ENCODE measurements at regions not wholly inside any gene's neighbourhood (a gene's known extent, or its start where the extent isn't known, plus 50 kb on each side); places are given as distances from the start of the nearest gene placed in this dataset.
"Not testable (repeated sequence)": the region's sequence is repeated elsewhere in the genome, so short reads cannot be mapped to it uniquely, and the experiment has no call there.

DNA sequence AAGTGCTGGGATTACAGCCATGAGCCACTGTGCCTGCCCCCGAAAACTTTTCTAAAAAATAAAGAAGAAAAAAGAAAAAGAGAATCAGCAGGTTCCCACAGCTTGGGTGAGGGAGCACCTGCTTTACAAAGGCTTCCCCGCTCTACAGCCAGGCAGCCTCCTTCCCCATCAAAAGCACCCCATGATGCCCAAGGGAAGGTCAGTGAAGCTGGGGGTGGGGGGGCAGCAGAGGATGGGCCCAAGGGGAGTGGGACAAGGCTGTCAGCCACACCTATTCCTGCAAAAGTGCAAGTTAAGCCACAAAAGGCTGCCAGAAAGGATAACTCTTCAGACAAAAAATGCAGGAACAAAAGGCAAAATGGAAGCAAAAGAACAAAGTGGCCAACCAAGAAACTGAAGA, 72.5 kb downstream of the FAM50B start:
- no peak for DNase-seq

DNA sequence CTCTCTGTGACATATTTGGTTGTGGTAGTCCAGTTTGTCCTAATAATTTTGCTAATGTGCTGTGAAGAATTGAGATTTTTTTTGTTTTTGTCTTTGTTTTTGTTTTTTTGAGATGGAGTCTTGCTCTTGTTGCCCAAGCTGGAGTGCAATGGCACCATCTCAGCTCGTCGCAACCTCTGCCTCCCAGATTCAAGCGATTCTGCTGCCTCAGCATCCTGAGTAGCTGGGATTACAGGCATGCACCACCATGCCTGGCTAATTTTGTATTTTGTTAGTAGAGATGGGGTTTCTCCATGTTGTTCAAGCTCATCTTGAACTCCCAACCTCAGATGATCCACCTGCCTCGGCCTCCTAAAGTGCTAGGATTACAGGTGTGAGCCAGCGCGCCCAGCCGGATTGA, 73.4 kb downstream of the FAM50B start:
- not testable (repeated sequence) for DNase-seq

DNA sequence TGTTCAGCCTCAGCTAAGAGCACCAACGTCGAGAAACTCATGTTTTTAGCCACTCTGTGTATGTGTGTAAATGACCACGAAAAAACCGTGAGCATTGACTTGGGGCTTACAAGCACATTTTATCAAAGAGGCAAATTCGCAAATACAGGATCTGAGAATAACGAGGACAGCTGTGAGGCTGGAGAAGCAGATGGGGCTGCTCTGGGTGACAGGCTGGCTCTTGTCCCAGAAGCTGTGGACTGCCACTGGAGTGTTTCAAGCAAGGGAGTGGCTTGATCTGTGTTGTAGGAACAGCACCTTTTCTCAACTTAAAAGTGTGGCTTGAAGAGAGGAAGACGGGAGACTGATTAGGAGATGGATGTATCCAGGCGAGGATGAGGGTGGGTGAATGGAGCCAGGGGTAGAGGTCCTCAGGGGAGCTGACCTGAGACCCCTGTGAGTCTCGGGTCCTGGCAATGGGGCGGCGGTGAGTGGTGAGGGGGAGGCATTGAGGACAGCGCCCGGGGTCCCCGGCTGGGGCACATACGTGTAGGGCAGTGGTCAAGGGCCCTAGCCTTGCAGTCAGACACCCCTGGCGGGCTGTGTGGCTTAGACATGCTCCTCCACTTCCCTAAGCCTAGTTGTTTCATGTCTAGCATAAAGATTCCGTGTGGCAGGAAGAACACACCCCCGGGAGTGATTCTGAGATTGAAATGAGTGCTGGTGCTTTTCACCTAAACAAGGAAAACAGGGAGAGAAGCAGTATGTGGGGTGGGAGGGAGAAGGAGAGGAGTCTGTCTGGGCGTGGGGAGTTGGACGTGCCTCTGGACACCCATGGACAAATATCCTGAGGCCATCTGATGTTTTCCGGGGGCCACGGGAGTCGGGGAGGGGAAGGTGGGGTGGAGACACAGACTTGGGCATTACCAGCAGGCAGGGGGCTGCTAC, 76.3 kb downstream of the FAM50B start:
- DNase-seq = peak; percentile 47 to 84

DNA sequence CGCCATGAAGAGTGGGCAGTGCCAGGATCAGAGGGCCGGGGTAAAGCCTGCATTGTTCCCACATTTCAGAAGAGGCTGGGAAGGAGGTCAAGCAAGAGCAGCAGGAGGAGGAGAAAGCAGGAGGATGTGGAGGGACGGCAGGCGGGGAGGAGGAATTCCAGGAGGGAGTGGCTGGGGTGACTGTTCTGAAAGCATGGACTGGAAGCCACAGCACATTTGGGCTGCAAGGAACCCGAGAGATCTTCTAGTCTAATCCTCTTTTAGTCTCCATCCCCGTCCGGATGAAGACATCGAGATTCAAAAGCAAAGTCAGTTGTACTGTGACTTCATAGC, 76.9 kb downstream of the FAM50B start:
- DNase-seq = peak in 1 of 2 experiments; percentile 9

DNA sequence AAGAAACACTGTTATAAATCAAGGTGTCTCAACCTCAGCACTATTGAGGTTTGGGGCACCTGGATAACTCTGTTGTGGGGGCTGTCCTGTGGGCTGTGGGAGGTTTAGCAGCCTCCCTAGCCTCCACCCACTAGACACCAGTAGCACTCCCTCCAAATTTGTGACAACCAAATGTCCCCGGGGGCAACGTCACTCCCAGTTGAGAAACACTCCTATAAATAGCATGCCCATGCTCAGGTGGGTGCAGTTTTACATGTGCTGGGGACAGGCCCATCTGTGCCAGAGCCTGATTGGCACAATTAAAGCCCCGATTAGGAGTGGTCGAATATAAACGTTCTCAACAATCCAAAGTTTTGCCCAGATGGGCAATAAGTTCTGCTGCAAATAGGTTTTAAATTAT, 78.9 kb downstream of the FAM50B start:
- peak in 1 of 2 experiments; percentile 26 for DNase-seq

DNA sequence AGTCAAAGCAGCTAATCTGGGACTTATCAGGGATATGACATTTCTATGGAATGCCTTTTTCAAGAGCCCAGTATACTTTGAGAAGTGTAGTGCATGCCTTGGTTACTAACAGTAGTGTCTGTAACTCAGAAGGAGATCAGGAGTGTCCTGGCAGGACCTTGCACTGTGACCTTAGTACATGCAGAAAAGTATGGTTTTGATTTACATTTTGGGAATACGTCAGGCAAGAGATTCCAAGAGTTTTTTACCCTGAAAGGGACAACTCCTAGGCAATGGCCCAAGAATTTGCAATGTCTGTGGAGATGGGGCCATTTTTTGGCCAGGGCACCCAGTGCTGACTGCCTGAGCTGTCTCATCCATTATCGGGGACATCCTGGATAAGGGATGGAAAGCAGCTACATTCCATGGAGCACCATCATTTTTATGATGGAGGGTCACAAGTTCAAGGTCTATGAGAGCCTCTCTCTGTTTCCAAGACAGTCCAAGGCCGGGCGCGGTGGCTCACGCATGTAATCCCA, 80.2 kb downstream of the FAM50B start:
- no peak for DNase-seq

DNA sequence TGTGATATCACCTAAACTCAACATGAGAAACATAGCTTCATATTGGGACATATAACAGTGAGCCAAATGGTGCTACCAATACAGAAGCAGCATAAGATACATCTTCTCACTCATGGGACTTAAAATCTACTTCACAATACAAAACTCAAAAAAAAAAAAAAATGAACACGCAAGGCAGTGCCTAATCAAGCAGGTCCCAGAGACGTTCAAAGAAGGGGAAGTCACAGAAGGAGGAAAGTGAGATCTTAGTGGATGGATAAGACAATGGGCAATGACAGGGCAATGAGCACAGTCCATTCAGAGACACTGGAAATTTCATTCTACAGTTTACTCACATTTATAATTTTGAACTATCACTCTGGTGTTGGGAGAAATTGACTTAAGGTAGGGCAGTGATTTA, 88.3 kb downstream of the FAM50B start:
- DNase-seq = no peak

DNA sequence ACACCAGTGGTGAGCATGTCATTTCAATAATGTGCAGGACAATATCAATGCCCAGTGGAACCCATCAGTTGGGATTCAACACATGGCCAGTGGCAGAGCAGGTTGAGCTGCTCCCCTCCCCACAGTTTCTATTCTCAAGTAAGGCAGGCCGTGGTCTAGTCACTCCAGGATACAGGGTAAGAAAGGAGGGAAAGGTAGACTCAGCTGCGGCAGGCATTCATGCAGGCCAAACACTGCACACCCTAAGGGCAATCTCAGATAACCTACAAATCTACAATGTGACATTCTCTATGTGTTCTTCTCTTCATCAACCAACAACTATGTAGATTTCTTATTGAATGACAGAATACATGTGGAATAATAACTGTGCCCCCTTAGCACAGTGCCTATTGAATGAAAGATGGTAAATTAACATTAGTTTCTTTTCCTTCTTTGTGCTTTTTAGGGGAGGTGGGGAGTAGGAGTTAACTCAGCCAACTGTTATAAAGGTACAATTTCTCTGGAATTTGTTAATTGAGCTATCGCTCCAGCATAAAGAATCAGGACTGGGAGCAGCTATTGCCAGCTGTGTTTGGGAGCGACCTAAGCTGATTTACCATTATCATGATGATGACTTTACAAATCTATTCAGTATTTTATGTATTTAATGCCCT, 89.7 kb downstream of the FAM50B start:
- no peak for DNase-seq

DNA sequence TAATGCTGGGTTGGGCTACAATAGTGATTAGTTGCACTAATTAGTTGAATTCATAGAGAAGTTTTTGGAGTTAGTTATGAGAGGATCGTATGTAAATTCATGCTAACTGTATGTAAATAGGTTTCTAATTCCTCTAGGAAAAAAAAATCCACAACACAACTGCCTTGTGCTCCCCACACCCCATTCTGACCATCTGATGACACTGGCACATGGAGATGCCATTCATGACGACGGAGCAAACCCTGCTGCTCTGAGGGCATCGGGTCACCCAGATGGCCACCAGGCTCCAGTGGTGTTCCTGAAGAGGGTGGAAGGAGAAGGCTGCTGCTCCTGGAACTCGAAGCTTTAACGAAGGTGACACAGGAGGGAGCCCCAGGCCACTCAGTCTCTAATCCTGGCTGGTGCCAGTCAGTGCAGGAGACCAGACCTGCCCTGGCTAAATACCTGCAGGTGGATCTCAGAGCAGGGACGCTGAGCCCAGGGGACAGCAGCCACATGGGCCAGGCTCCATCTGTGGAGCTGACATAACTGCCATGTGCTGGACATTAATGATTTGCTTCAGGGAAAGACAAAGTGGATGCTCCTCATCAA, 90.3 kb downstream of the FAM50B start:
- no peak for DNase-seq

DNA sequence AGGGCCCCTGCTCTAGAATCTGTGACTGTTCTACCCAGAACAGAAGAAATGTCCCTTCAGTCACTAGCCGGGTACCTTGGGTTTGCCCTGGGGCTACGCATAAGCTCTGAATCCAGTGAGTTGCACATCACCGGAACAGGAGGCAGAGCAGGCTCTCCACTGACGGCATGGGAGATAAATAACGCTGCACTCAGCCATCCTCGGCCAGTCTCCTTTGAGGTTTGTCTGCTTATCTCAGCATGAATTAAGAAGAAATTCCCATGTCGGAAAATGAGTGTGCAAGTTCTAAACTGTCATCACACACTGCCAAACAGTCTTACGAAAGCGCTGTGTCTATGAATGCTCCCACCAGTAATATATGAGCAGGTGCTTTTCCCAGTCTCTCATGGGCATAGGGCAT, 90.8 kb downstream of the FAM50B start:
- DNase-seq = no peak

DNA sequence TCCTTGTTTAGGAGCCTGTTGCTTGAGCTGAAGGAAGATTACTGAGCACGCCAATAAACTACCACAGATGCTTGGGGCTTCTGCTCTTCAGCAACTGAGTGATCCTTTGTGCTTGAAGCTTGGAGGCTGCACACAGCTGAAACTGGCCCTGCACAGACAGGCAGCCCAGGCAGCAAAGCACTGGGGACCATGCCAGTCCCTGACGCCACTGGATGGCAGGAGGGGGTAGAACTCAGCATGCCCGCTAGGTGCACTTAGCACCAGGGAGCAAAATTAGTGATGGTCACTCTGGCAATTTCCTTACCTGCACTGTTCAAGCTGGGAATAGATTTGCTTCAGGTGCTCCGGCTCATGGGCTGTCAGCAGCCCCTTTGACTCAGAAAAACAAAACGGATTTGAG, 91.5 kb downstream of the FAM50B start:
- no peak for DNase-seq

DNA sequence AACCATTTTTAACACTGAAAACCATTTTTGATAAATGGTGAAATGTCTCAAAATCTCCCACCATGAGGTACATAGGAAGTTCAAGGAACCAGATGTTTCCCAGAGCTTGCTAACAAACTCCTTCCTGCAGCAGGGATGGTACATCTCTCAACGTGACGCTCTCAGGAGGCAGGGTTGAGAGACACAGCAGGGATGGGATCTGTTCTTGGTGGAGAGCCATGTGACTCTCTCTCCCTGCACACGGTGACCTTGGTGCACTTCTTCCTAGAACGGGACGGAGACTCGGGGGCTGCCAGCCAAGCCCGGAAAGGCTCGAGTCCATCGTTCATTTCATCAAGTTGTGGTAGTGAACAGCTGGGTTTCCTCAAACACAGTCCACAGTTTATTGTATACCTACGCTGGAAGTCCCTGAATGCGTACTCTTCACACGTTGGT, 94.2 kb downstream of the FAM50B start:
- DNase-seq = no peak

DNA sequence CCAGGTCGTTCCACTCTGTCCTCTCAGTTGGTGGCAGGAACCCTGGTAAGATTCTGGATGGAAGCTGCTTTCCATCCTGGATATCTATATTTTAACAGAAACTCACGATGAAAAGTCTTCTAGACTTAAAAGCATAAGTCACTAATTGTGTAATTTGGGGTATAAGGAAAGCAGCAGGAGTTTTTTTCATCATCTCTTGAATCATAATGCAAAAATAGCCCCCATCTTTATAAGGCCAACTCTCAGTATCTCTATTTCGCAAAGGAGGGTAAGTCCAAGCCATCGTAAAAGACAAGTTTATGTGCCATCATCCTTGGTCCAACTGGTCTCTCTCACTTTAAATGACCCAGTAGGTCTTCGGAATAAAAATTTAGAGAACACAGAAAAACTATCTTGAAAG, 95.1 kb downstream of the FAM50B start:
- DNase-seq = no peak

DNA sequence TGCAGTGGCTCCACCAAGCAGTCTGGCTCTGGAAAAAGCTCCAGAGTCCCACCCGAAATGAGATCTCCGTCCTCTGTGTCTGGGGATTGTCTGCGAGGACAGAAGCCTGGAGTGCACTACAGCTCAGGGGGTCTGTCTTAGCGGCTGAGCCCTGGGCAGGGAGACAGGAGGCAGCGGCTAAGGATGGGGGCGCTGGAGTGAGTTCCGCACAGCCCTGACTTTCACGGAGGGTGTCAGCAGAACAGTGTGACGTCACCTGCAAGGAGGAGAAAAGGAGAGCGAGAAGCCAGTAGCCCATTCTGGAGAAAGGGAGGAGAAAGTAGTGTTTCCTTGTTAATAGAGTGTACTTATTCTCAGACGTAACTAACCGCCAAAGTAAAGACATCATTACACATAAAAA, 97.6 kb downstream of the FAM50B start:
- no peak for DNase-seq

DNA sequence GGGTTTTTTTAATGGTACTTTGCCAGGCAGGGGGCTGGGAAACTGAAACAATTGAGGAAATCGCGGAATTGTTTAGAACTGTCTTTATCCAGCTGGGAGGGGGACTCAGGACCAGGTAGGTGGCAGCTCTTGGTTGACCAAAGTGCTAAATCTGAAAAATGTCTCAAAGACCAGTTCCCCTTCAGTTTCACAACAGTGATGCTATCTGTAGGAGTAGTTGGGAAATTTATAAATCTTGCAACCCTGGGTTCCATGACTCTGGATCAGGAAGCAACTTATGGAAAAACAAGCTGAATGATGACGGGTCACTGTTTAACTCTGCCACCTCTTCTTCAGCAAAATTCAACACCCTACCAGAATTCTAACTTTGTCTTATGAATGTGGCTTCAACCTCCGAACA, 99.7 kb downstream of the FAM50B start:
- DNase-seq = no peak

DNA sequence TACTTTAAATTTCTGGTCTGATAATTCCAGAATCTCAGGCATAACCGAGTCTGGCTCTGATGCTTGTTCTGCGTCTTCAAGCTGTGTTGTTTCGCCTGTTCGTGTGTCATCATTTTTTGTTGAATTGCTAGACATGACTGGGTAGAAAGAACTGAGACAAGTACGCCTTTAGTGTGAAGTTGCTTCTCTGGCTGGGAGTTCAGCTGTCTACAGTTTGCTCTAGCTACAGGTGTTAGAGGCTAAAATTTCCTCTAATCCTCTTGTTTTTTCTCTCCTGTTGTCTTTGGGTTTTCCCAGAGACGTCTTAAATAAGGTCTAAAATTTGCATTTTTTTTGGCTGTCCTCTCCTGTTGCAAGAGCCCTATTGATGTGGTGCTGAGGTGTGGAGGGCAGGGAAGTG, 100.3 kb downstream of the FAM50B start:
- peak in 1 of 2 experiments; percentile 38 for DNase-seq

DNA sequence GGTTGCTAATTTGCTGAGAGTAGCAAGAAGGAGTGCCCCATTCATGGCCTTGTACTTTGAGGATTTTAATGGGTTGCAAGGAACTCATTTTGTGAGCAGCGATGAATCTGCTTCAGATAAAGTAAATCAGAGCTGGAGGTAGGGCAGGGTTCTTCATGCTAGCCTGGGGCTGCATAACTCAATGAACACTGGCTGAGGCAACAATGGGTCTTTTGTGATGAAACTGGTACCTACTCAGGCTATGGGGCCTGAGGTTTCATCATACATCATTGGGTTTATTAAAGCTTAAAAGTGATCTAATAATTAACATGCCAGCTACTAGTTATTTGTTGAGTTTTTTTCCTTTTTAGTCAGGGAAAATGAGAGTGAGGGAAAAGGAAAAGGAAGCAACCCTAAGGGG, 106.9 kb downstream of the FAM50B start:
- DNase-seq = no peak

DNA sequence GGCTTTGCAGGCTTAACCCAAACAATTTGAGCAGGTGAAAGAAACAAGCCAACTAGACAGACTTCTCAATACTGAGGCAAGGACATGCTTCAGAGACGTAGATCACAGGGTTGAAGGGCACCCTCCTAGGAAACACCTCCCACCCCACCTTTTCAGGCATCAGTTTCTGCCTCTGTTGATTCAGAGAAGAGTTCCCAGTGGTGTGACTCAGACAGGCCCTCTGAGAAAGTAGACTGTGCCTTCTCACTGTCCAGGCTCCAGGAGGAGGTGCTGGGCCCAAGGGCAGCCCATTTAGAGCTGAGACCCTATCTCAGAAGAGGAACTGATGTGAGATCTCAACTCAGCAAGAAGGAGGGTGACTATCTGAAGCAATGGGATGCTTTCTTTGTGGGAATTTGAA, 108.1 kb downstream of the FAM50B start:
- DNase-seq = no peak

DNA sequence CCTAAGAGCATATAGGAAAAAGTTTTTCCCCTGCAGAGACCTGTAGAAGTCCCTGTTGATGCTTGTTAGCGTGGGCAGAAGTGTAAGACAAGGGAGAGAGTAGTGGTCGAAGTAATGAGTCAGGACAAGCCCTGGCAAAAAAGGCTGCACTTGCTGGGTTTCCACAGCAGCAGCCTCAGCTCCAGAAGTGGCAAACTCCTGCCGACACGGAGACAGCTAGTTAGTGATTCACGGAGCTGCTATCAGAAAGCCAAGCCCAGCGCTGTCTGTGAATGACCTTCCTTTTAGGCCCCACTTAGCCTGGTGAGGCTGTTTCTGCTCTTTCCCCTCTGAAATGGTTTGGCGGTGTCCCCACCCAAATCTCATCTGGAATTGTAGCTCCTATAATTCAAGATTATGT, 109.1 kb downstream of the FAM50B start:
- DNase-seq = no peak

DNA sequence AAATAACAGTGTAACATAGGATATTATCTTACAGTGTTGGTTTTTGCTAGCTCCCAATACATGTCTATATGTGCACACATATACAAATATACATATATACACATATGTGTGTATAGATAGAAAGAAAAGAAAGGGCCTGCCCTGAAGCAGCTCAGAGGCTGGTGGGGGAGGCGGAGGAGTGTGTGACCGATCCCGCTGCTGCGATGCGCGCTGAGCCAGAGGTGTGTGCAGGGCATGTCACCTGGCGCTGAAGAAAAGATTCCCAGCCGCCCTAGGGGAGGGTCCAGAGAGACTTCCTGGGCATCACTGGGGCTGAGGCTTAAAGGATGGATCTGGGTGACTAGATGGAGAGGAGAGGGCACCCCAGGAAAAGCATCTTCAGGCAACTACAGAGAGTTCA, 110.2 kb downstream of the FAM50B start:
- DNase-seq = no peak

DNA sequence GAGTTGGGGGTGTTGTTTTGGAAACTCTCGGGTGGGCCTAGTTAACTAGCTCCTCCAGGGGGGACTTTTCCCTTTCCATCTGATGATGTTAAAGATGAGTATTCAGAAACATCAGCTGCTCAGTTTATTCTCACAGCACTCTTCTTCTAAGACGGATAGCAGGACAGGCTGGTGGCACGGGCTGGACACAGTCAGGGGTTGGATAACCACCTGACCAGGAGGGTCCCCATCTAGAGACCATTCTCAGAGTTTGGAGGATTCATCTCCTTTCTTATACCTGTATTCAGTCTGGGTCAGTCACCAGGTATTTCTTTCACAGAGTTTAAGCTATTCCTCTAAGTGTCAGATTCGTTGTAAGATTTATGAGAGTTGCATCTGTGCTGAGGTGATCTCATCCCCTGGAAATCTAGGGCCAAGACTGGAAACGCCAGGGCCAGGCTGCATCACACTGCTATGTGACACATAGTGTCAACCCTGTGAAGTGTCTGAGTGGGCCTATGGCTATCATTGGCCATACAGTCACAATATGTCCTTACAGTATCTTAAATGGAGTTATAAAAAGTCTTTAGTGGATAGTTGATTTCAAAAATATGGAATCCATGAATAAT, 111.7 kb downstream of the FAM50B start:
- no peak for DNase-seq

DNA sequence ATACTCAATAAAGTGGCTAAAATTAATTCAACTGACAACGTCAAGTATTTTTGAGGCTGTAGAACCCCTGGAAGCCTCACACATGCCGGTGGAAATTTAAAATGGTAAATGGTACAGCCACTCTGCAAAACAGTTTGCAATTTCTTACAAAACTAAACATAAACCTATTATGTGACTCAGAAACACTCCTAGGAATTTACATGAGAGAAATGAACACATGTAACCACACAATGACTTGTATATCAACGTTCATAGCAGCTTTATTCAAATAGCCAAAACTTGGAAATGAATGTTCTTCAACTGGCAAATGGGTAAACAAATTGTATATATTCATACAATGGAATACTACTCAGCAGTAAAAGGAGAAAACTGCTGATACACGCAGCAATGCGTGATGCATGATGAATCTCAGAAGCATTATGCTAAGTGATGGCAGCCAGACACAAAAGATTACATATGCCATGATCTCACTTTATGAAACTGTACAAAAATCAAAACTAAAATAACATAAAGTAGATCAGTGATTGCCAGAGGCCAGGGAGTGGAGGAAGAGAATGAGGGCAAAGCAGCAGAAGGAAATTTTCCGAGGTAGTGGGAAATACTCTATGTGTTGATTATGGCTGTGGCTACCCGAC, 112.5 kb downstream of the FAM50B start:
- no peak for DNase-seq
